ENCODE measurements at regions not wholly inside any gene's neighbourhood (a gene's known extent, or its start where the extent isn't known, plus 50 kb on each side); places are given as distances from the start of the nearest gene placed in this dataset.
"Not testable (repeated sequence)": the region's sequence is repeated elsewhere in the genome, so short reads cannot be mapped to it uniquely, and the experiment has no call there.

DNA sequence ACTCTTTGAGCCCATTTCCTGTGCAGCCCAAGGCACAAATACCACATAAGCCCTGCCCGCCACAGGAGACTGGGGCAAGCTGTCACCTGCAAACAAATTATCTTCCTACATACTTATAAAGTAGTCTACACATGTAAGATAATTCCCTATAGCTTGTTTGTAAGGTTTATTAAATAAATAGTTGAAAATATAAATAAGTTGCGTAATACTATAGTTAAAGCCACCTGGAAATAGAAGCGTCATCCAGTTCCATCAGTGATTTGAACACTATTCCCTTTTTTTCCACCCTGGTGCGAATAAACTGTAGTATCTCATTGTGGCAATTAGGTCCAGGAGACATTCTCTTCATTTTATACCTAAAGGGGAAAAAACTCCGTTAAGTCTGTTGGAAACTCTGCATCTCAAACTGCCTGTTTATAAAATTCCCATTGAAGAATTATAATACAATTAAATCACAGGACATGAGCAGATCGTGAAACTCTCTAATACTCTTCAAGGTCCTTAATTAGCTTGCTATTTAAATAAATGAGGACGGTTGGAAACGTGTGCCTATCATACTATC, 66.7 kb upstream of the CCT8L2 start:
- DNase-seq: not testable (repeated sequence)

DNA sequence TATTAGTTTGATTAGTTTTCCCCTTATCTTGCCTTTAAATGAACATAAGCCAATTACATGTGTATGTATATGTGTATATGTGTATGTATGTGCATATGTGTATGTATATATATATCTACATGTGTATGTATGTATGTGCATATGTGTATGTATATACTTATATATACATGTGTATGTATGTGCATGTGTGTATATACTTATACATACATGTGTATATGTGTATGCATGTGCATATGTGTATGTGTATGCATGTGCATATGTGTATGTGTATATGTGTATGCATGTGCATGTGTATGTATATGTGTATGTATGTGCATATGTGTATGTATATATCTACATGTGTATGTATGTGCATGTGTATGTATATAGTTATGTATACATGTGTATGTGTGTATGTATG, 65.5 kb upstream of the CCT8L2 start:
- no peak for DNase-seq

GRCh38 chr22:16654882-16655281, 62.3 kb upstream of the CCT8L2 start:
- no peak for DNase-seq

DNA sequence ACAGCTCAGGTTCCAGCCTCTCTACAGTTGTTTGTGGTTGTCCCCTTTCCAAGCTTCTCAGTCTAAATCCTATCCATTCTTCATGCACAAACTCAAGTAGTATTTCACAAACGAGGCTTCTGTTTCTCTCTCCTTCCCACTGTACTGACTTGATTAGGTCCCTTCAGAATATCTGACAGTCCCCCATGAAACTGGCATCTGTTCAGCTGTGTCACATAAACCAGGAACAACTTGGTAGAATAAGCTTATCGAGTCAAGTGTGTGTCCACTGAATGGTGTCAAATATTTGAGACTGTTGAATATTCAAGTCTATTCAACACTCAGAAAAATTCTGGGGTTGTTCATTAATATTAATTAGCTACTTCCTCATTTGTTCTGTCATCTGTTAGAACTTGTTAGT, 61.7 kb upstream of the CCT8L2 start:
- not testable (repeated sequence) for DNase-seq

DNA sequence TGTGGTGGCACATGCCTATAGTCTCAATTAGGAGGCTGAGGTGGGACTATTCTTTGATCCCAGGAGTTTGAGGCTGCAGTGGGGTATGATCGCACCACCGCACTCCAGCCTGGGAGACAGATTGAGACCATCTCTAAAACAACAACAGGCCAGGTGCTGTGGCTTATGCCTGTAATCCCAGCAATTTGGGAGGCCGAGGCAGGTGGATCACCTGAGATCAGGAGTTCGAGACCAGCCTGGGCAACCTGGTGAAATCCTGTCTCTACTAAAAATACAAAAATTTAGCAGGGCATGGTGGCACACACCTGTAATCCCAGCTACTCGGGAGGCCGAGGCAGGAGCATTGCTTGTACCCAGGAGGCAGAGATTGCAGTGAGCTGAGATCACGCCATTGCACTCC, 60.6 kb upstream of the CCT8L2 start:
- DNase-seq: not testable (repeated sequence)

DNA sequence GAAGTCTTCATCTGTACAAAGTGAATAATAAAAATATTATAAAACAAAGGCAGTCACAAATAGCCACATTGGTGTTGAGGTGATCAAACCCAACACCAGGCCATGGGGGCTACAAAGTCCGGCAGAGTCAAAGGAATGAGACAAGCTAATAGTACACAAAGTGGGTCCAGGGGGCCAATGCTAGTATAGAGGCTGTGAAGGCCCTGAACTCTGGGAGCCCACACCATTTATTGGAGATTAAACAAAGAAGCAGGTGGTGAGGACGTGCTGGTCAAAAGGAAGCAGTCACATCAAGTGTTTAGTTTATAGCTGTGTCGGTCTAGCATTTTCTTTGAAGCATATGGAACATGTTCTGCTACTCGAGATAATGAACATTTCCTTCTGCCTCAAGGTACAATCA, 58.6 kb upstream of the CCT8L2 start:
- DNase-seq: no peak

Data from GF-D8 (cell line).